OCI-LY7 (cell line): ENCODE measurements at regions not wholly inside any gene's neighbourhood (a gene's known extent, or its start where the extent isn't known, plus 50 kb on each side); places are given as distances from the start of the nearest gene placed in this dataset.

ENCODE experiments used
- BruUV-seq: library from RNA; stranded (reverse); fragments of 400-500 nt; replicated peaks from 2 replicates; lab custom pipeline; 2021; lab: Mats Ljungman, UMichigan
- CTCF ChIA-PET: fragments of 300-600 bp; sonication (Branson Sonifier 250); formaldehyde crosslinking; loops from one replicate; lab custom pipeline; 2022; ENCODE audit warnings: antibody characterized with exemption; ENCODE audit not compliant: unreplicated experiment; lab: Charles Lee
- POLR2A ChIA-PET: fragments of 300-600 bp; sonication (Branson Sonifier 250); formaldehyde crosslinking; loops from one replicate; lab custom pipeline; 2022; ENCODE audit warnings: antibody characterized with exemption; lab: Charles Lee
- DNase-seq: peaks from one replicate; pipeline ENCODE4 v3.0.0-alpha.2; 2015; ENCODE audit warnings: low spot score
- H2AFZ ChIP-seq: fragments of 200-600 bp; sonication (generic), shearing (Covaris generic); 2 replicates; pipeline ENCODE4 v1.6.1; 2014; ENCODE audit warnings: mild to moderate bottlenecking, antibody characterized with exemption, low read length, moderate library complexity
- H3K27ac ChIP-seq: fragments of 200-600 bp; sonication (generic); 2 replicates; pipeline ENCODE4 v1.5.1; 2014; ENCODE audit warnings: mixed run types, low read depth, mild to moderate bottlenecking, moderate library complexity, low read length, inconsistent platforms; ENCODE audit not compliant: poor library complexity, severe bottlenecking
- H3K36me3 ChIP-seq: fragments of 200-600 bp; sonication (generic); 2 replicates; pipeline ENCODE4 v1.6.1; 2014; ENCODE audit warnings: mild to moderate bottlenecking, antibody characterized with exemption, low read length, moderate library complexity, mixed read lengths; ENCODE audit not compliant: insufficient read depth
- H3K4me1 ChIP-seq: fragments of 200-600 bp; sonication (generic); 2 replicates; pipeline ENCODE4 v1.5.1; 2014; ENCODE audit warnings: mild to moderate bottlenecking, low read length; ENCODE audit not compliant: insufficient read depth, poor library complexity, severe bottlenecking
- H3K4me2 ChIP-seq: fragments of 200-600 bp; sonication (generic); 2 replicates; pipeline ENCODE4 v1.6.1; 2014; ENCODE audit warnings: mild to moderate bottlenecking, low read length
- H3K4me3 ChIP-seq: fragments of 200-600 bp; sonication (generic); 2 replicates; pipeline ENCODE4 v1.5.1; 2014; ENCODE audit warnings: mild to moderate bottlenecking, low read depth, low read length; ENCODE audit not compliant: poor library complexity, severe bottlenecking
- H3K79me2 ChIP-seq: fragments of 200-600 bp; sonication (generic); 2 replicates; pipeline ENCODE4 v1.6.1; 2016; ENCODE audit warnings: low read depth, mild to moderate bottlenecking, low read length, moderate library complexity, mixed read lengths; ENCODE audit not compliant: insufficient read depth
- H3K9me2 ChIP-seq: fragments of 200-600 bp; sonication (generic); 2 replicates; pipeline ENCODE4 v1.6.1; 2016; ENCODE audit warnings: mild to moderate bottlenecking, low read length, mixed read lengths; ENCODE audit not compliant: insufficient read depth
- H3K9me3 ChIP-seq: fragments of 200-600 bp; sonication (generic); 2 replicates; pipeline ENCODE4 v1.6.1; 2014; ENCODE audit warnings: mild to moderate bottlenecking, mixed run types, low read length, mixed read lengths
- H4K20me1 ChIP-seq: fragments of 200-600 bp; sonication (generic); 2 replicates; pipeline ENCODE4 v1.6.1; 2014; ENCODE audit warnings: mild to moderate bottlenecking, antibody characterized with exemption, low read length, moderate library complexity, mixed read lengths; ENCODE audit not compliant: insufficient read depth
- EZH2phosphoT487 ChIP-seq: fragments of 200-600 bp; sonication (generic); IDR thresholded peaks from 2 replicates; pipeline ENCODE4 v1.6.1; 2018; ENCODE audit warnings: low read depth, borderline replicate concordance, mild to moderate bottlenecking, mixed run types, antibody characterized with exemption, low read length, moderate library complexity, mixed read lengths
- intact Hi-C: fragments of 100-400 bp; cut with micrococcal nuclease; formaldehyde crosslinking; loops from one replicate; pipeline ENCODE4 v1.10.0; 2022; ENCODE audit not compliant: unreplicated experiment
- TF ChIP-seq, protein P1 (sequence below): fragments of 200-600 bp; sonication (generic); conservative IDR thresholded peaks from 2 replicates; pipeline ENCODE4 v1.5.1; 2014; ENCODE audit warnings: mild to moderate bottlenecking, antibody characterized with exemption, low read length, moderate library complexity, mixed read lengths

GRCh38 chr10:55348534-55348933 lies 547.5 kb upstream of the PCDH15 start:
- H3K9me2 ChIP-seq: no peaks in the 10 kb centered on the region
- intact Hi-C loops: no loop called here
- H3K27ac ChIP-seq: no peak overlapping the region
- CTCF ChIA-PET: no interaction called here
- H3K36me3 ChIP-seq: no peaks in the 10 kb centered on the region
- no peaks in the 10 kb centered on the region for H3K4me1 ChIP-seq
- H3K9me3 ChIP-seq: no peaks in the 10 kb centered on the region
- H4K20me1 ChIP-seq: no peaks in the 10 kb centered on the region
- no peak overlapping the region for H3K4me2 ChIP-seq
- TF ChIP-seq, protein P1, sequence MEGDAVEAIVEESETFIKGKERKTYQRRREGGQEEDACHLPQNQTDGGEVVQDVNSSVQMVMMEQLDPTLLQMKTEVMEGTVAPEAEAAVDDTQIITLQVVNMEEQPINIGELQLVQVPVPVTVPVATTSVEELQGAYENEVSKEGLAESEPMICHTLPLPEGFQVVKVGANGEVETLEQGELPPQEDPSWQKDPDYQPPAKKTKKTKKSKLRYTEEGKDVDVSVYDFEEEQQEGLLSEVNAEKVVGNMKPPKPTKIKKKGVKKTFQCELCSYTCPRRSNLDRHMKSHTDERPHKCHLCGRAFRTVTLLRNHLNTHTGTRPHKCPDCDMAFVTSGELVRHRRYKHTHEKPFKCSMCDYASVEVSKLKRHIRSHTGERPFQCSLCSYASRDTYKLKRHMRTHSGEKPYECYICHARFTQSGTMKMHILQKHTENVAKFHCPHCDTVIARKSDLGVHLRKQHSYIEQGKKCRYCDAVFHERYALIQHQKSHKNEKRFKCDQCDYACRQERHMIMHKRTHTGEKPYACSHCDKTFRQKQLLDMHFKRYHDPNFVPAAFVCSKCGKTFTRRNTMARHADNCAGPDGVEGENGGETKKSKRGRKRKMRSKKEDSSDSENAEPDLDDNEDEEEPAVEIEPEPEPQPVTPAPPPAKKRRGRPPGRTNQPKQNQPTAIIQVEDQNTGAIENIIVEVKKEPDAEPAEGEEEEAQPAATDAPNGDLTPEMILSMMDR: no peak
- no peak for TF ChIP-seq EZH2phosphoT487
- POLR2A ChIA-PET: interaction anchor here (0.6 to 1.2 kb wide), 2 partner anchors 14 to 231 kb away, joined by 3 to 4 read pairs; no protein-coding TSS in a partner anchor
- no peak overlapping the region for H2AFZ ChIP-seq
- no peaks in the 10 kb centered on the region for H3K79me2 ChIP-seq
- DNase-seq: no peak
- no peak overlapping the region for H3K4me3 ChIP-seq
- no TSS peak for BruUV-seq

DNA sequence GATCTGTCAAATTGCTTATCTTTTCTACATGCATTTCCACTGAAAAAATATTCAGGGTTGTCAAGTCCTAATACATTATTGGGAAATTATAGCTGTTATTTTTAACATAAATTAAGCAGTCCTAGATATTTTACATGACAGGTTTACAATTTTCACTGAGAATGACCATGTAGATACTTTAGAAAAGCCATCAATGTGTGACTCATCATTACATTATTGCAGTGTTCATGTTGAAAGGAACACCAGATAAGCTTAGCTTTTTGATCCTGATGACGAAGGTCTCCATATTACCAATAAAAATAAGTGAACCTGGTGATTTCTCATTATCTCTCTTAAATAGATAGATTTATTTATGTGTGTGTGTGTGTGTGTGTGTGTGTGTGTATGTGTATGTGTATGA lies 529.5 kb upstream of the PCDH15 start:
- Histone ChIP-seq H3K9me3 (no peaks in the 10 kb centered on the region), H3K27ac (no peak overlapping the region), H3K79me2 (no peaks in the 10 kb centered on the region), H3K4me3 (no peak overlapping the region), H2AFZ (no peak overlapping the region), H3K4me1 (no peaks in the 10 kb centered on the region), H4K20me1 (no peaks in the 10 kb centered on the region), H3K9me2 (no peaks in the 10 kb centered on the region), H3K4me2 (no peak overlapping the region), H3K36me3 (no peaks in the 10 kb centered on the region)
- POLR2A ChIA-PET: interaction anchor here (0.7 to 1.6 kb wide), 2 partner anchors 14 to 252 kb away, joined by 3 to 4 read pairs; no protein-coding TSS in a partner anchor
- intact Hi-C loops: no loop called here
- BruUV-seq: no TSS peak
- no peak for DNase-seq
- CTCF ChIA-PET: no interaction called here
- no peak for TF ChIP-seq EZH2phosphoT487
- TF ChIP-seq, protein P1: no peak

DNA sequence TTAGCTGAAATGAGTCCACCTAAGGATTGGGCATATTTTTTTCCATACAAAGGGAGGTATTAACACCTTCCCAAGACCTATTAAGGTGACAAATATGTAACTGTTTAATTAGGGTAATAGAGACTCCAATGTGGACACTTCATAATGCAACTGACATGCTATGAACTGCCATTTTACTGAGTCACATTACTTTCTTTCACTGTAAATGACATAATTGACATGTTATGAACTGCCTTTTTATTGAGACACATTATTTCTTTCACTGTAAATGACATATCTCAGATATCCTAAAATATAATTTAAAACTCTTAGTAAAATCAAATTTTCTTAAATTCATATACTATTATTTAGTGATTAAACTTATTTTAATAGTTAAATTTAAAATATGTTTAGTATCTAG lies 528.8 kb upstream of the PCDH15 start:
- intact Hi-C loops: no loop called here
- no peak for DNase-seq
- no peak overlapping the region for H3K4me2 ChIP-seq
- H3K36me3 ChIP-seq: no peaks in the 10 kb centered on the region
- no peaks in the 10 kb centered on the region for H3K9me3 ChIP-seq
- no peaks in the 10 kb centered on the region for H3K4me1 ChIP-seq
- ChIA-PET POLR2A (interaction anchor here (1.6 kb wide), 1 partner anchor 13 kb away, joined by 3 read pairs; no protein-coding TSS in a partner anchor), CTCF (no interaction called here)
- no peaks in the 10 kb centered on the region for H4K20me1 ChIP-seq
- no peak overlapping the region for H3K27ac ChIP-seq
- no peak for TF ChIP-seq EZH2phosphoT487
- TF ChIP-seq, protein P1: no peak
- H2AFZ ChIP-seq: no peak overlapping the region
- no peak overlapping the region for H3K4me3 ChIP-seq
- H3K79me2 ChIP-seq: no peaks in the 10 kb centered on the region
- H3K9me2 ChIP-seq: no peaks in the 10 kb centered on the region
- BruUV-seq: no TSS peak
